ENCODE measurements at regions not wholly inside any gene's neighbourhood (a gene's known extent, or its start where the extent isn't known, plus 50 kb on each side); places are given as distances from the start of the nearest gene placed in this dataset.
"Not testable (repeated sequence)": the region's sequence is repeated elsewhere in the genome, so short reads cannot be mapped to it uniquely, and the experiment has no call there.

GRCh38 chr11:92098172-92098571, 126.4 kb upstream of the FAT3 start:
- no peak for TF ChIP-seq CTCF (IDR thresholded peaks at IDR 0.05)
- no peak for DNase-seq (ENCODE audit: low spot score in 2 of 2)
- intact Hi-C loops (cut with DNase I): no loop called here
- no peak overlapping the region for H3K27ac ChIP-seq
- no peaks in the 10 kb centered on the region for H3K36me3 ChIP-seq
- H3K4me3 ChIP-seq: no peak overlapping the region
- H3K9me3 ChIP-seq: no peaks in the 10 kb centered on the region
- H3K4me1 ChIP-seq: no peaks in the 10 kb centered on the region
- H3K27me3 ChIP-seq: no peaks in the 10 kb centered on the region

- intact Hi-C loops (cut with DNase I): no loop called here
- no peaks in the 10 kb centered on the region for H3K36me3 ChIP-seq
- no peak overlapping the region for H3K27ac ChIP-seq
- H3K27me3 ChIP-seq: no peaks in the 10 kb centered on the region
- no peaks in the 10 kb centered on the region for H3K4me1 ChIP-seq
- no peak for TF ChIP-seq CTCF (IDR thresholded peaks at IDR 0.05)
- DNase-seq (ENCODE audit: low spot score in 2 of 2): no peak
- no peak overlapping the region for H3K4me3 ChIP-seq
- no peaks in the 10 kb centered on the region for H3K9me3 ChIP-seq
Measured at GRCh38 chr11:92087725-92088537, 136.7 kb upstream of the FAT3 start.

- intact Hi-C loops (cut with DNase I): no loop called here
- no peak overlapping the region for H3K27ac ChIP-seq
Measured at GRCh38 chr11:92083123-92083522, 141.5 kb upstream of the FAT3 start.

GRCh38 chr11:92082652-92083051, 142.0 kb upstream of the FAT3 start:
- Histone ChIP-seq H3K36me3 (no peaks in the 10 kb centered on the region), H3K27ac (no peak overlapping the region), H3K4me3 (no peak overlapping the region), H3K4me1 (no peaks in the 10 kb centered on the region), H3K27me3 (no peaks in the 10 kb centered on the region), H3K9me3 (no peaks in the 10 kb centered on the region)
- TF ChIP-seq CTCF (IDR thresholded peaks at IDR 0.05): no peak
- DNase-seq (ENCODE audit: low spot score in 2 of 2): no peak
- intact Hi-C loops (cut with DNase I): no loop called here

More at GRCh38 chr11:92083123-92083522, 141.5 kb upstream of the FAT3 start:
- H3K4me3 ChIP-seq: no peak overlapping the region
- no peaks in the 10 kb centered on the region for H3K36me3 ChIP-seq
- no peaks in the 10 kb centered on the region for H3K4me1 ChIP-seq
- no peak for DNase-seq (ENCODE audit: low spot score in 2 of 2)
- H3K27me3 ChIP-seq: no peaks in the 10 kb centered on the region
- TF ChIP-seq CTCF (IDR thresholded peaks at IDR 0.05): no peak
- no peaks in the 10 kb centered on the region for H3K9me3 ChIP-seq

GRCh38 chr11:92074498-92074897, 150.1 kb upstream of the FAT3 start:
- DNase-seq (ENCODE audit: low spot score in 2 of 2); H3K9me3 ChIP-seq; intact Hi-C loops (cut with DNase I): not testable (repeated sequence)

GRCh38 chr11:92071660-92072059, 153.0 kb upstream of the FAT3 start:
- intact Hi-C loops (cut with DNase I): no loop called here

More at GRCh38 chr11:92074498-92074897, 150.1 kb upstream of the FAT3 start:
- H3K4me1 ChIP-seq, H3K27me3 ChIP-seq, H3K36me3 ChIP-seq, H3K27ac ChIP-seq, H3K4me3 ChIP-seq: not testable (repeated sequence)

More at GRCh38 chr11:92071660-92072059, 153.0 kb upstream of the FAT3 start:
- no peaks in the 10 kb centered on the region for H3K36me3 ChIP-seq
- no peak overlapping the region for H3K4me3 ChIP-seq
- H3K27ac ChIP-seq: no peak overlapping the region
- H3K9me3 ChIP-seq: no peaks in the 10 kb centered on the region
- no peaks in the 10 kb centered on the region for H3K27me3 ChIP-seq
- TF ChIP-seq CTCF (IDR thresholded peaks at IDR 0.05): no peak
- no peak for DNase-seq (ENCODE audit: low spot score in 2 of 2)
- H3K4me1 ChIP-seq: no peaks in the 10 kb centered on the region

Measured in ascending aorta (tissue), 2 donors.